GM23248 (cell line): ENCODE measurements at regions not wholly inside any gene's neighbourhood (a gene's known extent, or its start where the extent isn't known, plus 50 kb on each side); places are given as distances from the start of the nearest gene placed in this dataset.

Experiments
- EZH2 ChIP-seq: fragments of 200-600 bp; sonication (generic); IDR thresholded peaks from 2 replicates; pipeline ENCODE4 v1.6.1; 2018; ENCODE audit warnings: antibody characterized with exemption, mild to moderate bottlenecking; ENCODE audit not compliant: insufficient read depth, poor library complexity, severe bottlenecking
- EZH2phosphoT487 ChIP-seq: fragments of 200-600 bp; sonication (generic); IDR thresholded peaks from 2 replicates; pipeline ENCODE4 v1.6.1; 2018; ENCODE audit warnings: antibody characterized with exemption, moderate library complexity, mild to moderate bottlenecking, low read depth; ENCODE audit not compliant: insufficient read depth

- no peak for TF ChIP-seq EZH2
- TF ChIP-seq EZH2phosphoT487: no peak
Measured at GRCh38 chr7:142618655-142619351, 130.5 kb upstream of the PRSS1 start.
